GM18907 (cell line): ENCODE measurements at regions not wholly inside any gene's neighbourhood (a gene's known extent, or its start where the extent isn't known, plus 50 kb on each side); places are given as distances from the start of the nearest gene placed in this dataset.
"Not testable (repeated sequence)": the region's sequence is repeated elsewhere in the genome, so short reads cannot be mapped to it uniquely, and the experiment has no call there.

Source experiments
- ATAC-seq: cut with Tn5 transposase; IDR thresholded peaks from one replicate; pipeline ENCODE4 v1.9.1; 2021; ENCODE audit warnings: mild to moderate bottlenecking, moderate library complexity; ENCODE audit not compliant: unreplicated experiment

DNA sequence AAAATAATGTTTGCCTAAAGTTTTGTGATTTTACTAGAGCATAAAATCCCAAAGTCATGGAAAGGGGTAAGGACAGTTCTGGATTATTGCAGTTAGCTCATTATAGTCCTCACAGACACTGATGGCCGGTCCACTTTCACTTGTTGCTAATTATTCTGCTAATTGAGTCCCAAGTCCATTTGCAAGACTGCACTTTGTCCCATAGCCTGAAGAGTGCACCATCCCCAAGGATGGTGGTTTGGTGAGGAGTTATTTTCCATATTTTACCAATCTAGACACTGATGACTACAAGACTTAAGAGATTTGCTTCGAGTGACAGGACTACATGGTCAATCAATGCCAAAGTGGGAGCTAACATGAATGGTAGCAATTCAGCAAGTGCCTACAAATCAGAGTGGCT is 181.8 kb upstream of the CACNA2D1 start:
- ATAC-seq: no peak

DNA sequence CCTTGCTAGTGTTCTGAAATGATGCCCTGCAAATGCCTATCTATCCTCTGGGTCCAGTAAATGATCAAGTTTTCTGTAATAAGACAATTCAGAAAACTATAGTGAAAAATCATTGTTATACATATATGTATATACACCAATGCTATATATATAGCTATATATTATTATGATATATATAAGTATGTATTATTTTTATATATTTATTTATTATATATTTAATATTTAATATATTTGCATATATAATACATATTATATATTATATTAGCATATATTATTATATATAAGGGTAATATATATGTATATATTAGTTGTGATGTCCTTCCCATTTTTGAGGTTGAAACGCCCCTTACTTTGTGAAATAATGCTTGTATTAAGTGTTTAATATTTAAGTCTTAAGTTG is 181.4 kb upstream of the CACNA2D1 start:
- ATAC-seq: no peak

DNA sequence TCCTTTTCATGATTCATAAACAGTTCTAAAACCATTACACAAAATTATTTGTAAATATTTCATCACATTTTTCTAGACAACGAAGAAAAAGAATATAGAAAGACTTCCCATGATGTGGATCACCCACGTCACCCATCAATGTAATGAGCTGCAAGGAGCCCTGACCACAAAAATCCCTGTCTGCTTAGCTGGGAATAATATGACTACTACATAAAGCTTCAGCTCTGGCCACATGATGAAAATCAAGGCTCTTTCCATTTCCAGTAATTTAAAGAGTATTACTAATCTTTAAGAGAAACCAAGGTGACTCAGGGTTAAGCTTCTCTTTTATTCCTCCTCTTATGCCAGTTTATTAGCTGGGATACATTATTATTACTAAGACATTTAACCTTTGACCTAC is 180.8 kb upstream of the CACNA2D1 start:
- ATAC-seq: no peak

DNA sequence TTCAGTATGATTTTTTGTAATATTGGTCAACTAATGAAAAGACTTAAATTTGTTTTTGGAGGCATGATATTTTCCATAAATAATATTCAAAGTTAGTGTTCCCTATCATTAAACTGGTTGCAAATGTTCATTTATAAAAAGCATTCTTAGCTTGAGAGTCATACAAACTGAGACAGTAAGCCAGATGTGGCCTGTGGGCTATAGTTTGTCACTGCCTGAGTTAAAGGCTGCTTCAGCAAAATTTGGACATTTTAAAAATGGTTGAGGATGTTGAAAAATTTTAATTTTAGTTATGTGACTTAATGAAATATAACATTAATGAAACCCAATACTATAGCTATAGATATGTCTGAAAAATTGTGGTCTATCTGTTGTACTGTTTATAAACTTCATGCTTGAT is 180.2 kb upstream of the CACNA2D1 start:
- no peak for ATAC-seq

DNA sequence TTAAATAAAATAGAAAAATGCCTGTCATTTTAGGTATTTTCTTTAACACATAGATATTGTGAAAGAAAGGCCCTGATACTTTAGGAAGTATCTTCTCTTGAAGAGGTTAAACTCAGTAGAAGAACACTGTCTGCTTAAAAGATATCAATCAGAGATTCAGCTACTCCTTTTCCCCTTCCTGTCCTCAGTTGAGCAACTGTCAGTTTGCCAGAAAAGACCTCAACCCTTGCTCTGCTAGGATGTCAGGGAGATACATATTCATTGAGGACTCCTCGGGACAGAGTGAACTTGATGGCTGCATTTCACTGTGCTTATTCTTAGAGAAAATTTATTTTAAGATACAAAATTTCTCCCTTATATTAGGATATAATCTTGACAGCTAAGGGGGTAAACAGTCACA is 173.6 kb upstream of the CACNA2D1 start:
- ATAC-seq: no peak

DNA sequence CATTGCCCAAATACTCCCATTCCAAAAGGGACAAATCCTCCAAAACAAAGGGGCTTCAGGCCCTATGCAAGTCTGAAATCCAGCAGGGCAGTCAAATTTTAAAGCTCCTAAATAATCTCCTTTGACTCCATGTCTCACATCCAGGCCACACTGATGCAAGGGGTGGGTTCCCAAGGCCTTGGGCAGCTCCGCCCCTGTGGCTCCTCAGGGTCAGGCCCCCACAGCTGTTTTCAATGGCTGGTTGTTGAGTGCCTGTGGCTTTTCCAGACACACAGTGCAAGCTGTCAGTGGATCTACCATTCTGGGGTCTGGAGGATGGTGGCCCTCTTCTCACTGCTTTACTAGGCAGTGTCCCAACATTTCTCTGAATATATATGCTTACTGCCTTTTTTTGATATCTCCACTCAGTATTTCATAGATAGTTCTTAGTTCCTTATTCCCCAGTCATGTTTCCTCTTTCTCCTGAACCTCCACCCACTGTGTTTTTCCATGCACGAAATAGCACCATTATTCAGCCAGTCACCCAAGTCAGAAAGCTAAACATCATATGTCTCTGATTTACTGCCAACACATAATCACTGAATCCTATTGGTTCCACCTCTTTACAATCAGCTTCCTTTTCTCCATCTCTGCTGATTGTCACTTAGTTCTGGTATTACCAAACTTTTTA is 172.6 kb upstream of the CACNA2D1 start:
- peak; percentile 17 for ATAC-seq

DNA sequence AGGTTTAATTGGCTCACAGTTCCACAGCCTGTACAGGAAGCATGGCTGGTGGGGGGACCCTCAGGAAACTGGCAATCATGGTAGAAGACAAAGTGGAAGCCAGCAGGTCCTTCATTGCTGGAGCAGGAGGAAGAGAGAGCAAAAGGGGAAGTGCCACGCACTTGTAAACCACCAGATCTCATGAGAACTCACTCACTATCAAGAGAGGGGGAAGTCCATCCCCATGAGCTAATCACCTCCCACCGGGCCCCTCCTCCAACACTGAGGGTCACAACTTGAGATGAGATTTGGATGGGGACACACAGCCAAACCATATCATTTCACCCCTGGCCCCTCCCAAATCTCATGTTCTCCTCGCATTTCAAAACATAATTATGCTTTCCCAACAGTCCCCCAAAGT is 171.9 kb upstream of the CACNA2D1 start:
- peak; percentile 94 for ATAC-seq

DNA sequence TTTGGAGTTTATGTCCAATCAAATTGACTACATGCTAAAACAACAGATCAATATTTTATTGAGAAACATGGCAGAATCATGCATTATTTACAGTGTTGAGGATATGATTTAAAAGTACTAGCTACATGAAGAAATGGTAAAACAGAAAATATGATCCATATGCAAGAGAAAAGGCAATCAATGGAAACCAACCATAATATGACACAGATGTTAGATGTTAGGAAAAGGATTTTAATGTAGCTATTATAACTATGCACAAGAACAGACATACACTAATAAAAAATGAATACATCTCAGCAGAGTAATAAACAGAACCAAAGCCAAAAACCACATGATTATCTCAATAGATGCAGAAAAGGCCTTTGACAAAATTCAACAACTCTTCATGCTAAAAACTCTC is 166.2 kb upstream of the CACNA2D1 start:
- no peak for ATAC-seq

DNA sequence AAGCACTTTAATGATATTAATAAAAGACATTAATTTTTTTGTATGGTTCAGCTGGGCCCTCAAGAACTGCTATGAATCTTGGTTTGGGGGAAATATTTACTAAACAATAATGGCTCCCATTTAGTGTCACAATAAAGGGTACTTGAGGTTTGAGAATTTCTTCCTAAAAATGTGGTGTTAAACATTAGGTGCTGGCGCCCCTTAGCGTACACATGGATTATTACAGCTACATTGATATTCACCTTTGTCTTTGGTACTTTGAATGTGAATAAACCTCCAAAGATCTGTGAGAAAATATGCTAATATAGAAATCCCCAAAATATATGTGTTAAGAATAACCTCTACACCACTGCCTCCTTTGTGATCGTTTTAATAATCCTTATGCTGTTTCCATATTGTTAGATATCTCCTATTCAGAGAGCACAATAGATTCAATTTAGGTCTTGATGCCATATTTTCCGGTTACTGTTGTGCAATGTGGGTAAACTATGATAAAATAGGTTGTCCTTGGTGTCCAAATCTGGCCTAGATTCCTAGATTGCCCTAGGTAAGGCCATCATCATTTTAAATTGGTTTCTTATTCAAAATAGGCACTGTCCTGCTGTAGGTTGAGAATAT is 161.8 kb upstream of the CACNA2D1 start:
- peak; percentile 65 for ATAC-seq

DNA sequence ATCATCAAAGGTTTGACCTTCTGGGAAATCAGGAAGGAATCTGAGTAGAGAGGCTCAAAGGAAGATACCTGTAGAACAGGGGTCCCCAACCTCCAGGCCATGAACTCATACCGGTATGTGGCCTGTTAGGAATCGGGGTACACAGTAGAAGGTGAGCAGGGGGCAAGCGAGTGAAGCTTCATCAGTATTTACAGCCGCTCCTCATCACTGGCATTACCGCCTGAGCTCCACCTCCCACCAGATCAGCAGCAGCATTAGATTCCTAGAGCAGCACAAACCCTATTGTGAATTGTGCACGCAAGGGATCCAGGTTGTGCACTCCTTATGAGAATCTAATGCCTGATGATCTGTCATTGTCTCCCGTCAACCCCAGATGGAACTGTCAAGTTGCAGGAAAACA is 158.5 kb upstream of the CACNA2D1 start:
- ATAC-seq: no peak

DNA sequence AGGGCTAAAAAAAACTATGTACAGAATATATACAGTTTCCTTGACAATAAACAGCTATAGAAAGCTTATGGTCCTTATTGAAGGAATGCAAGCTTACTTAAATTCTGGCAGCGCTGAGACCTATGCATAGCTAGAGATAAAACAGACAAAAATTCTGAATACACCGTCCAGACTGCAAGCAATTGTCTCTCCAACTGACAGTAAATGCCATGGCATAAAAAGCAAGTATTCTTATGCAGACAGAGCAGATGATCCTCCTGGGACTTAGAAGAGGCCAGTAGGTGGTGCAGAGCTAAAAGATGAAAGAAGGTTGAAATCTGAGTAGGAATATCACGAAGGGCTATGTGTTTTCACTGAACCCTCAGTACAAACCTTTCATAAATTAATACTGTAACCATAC is 157.0 kb upstream of the CACNA2D1 start:
- no peak for ATAC-seq

DNA sequence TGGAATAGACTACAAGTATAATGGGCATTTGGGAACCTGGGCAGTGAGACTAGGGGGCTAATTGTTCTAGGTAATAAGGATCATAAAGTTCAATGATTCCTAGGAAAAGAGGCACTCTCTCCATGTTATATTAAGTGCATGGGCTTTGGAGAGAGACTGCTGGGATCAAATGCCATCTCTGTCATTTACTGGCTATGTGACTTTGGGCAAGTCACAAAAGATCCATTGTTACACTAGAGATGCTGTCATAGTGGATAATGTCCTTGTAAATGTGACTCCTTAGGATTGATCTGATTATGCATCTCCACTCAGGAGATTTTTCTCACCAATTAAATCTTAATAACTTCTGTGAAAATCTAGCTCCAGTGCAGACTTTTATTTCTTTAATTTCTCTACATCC is 156.3 kb upstream of the CACNA2D1 start:
- no peak for ATAC-seq

DNA sequence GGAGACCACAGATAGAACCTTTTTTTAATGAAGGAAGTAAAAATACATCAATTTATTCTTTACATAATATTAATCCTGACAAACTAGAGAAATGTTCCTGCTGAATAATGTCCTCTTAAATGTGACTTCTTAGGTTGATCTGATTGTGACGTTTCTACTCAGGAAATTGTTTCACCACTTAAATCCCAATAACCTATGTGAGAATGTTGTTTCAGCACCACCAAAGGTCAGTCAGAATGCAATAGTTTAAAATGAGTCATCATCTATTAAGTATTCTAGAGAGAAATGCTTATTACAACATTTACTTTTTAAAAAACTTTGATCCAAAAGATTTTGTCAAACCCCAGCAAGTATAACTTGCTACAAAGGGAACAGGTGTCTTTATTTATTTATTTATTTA is 155.4 kb upstream of the CACNA2D1 start:
- ATAC-seq: no peak

DNA sequence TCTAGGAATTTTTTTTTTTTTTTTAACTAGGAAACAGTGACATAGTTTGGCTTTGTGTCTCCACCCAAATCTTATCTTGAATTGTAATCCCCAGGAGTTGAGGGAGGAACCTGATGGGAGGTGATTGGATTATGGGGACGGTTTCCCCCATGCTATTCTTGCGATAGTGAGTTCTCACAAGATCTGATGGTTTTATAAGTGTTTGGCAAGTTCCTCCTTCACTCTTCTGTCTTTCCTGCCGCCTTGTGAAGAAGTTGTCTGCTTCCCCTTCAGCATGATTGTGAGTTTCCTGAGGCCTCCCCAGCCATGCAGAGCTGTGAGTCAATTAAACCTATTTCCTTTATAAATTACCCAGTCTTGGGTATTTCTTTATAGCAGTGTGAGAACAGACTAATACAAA is 152.2 kb upstream of the CACNA2D1 start:
- ATAC-seq: not testable (repeated sequence)

DNA sequence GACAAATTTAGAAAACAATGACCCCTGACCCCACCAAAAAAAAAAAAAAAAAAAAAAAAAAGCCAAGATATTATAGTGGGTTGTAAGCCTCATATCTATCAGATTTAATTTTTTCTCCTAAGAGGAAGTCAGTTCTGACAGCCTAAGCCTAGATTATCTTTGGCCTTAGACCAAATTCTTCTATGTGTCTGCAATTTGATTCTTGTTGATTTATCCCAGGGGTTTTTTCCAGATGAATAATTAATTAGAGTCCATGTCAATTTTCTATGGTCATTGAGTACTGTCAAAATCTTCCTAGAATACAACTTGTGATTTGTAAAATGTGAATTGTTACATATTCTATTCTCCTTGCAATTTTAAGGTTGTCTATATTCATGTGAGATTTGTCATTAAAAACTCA is 151.6 kb upstream of the CACNA2D1 start:
- no peak for ATAC-seq

DNA sequence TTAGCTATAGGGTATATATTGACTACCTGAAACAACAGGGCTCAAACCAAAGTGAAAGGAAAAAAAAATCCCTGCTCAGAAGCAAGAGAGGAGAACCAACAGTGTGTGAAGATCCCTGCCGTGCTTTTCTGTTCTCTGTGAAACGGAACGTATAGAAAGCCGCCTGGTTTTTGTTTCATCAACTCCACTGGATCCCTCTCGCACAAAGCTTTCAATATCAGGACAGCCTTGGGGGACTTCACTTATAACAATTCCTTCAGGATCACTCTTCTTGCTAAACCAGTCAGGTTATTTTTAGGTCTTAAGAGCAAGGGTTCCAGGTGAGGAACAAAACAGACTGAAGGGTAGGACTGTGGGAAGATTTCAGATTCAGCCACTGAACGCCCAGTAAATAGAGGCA is 151.1 kb upstream of the CACNA2D1 start:
- no peak for ATAC-seq

DNA sequence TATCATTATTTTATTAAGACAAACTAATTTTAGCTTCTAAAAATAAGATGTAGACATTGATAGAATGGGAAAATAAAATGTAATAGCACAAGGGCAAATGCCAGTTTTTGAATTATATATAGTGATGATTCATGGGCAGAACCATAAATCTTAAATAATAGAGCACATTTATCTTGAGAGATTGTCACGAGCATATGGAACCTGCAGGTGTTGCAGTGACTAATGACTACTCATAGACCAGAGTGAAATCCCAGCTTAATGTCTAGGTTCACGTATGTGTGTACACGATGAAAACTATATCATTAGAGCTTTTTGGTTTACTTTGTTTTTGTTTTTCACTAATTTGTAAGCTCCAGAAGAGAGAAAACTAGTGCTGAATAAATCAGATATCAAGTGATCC is 150.2 kb upstream of the CACNA2D1 start:
- no peak for ATAC-seq

DNA sequence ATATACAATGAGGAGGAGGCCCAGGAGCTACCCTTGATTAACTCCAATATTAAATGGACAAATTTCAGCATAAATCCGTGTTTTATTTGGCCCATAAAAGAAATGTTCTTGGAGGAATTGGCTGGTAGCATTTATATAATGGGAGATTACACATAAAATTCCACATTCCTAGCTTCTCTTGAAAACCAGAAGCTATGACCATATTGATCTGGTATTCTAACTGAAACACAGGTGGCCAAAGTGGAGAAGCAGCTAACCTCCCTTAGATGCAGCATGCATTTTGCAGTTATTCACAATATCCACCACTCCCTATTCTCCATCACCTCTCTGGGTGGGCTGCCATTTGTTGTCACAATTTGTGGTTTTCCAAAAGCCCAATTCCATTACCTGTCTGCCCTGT is 148.8 kb upstream of the CACNA2D1 start:
- ATAC-seq: no peak

DNA sequence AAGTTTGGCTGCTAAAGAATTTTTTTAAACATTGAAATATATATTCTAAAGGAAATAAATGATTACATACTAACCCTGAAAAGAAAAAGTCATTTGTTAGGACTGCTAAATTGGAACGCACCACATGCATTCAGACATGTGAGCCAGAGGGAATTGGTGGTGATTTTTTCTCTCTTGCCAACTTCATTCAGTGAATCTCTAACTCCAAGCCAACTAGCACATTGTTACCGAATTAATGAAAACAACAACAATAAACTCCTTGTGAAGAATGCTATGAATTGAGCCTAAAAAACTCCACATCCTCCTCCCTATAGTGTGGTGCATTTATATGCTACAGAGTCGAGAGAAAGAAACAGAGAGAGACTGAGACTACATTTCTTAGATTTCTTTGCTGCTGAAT is 135.5 kb upstream of the CACNA2D1 start:
- no peak for ATAC-seq

DNA sequence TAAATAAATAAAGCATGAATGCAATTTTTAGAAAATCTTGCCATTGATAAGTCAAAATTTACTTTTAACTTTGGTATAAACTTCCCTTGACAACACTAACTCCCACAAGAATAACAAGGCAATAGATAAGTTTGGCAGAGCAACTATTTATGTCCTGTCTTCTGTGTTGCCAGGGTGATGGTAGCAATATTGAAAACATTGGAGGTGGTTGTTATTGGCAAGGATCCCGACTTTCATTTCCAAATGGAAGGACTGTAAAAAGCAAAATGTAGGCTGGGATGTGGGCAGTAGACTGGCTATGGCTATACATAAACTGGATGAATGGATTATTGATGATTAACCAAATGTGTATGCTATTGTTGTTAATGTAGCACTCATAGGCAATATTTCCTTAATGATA is 134.9 kb upstream of the CACNA2D1 start:
- ATAC-seq: no peak

DNA sequence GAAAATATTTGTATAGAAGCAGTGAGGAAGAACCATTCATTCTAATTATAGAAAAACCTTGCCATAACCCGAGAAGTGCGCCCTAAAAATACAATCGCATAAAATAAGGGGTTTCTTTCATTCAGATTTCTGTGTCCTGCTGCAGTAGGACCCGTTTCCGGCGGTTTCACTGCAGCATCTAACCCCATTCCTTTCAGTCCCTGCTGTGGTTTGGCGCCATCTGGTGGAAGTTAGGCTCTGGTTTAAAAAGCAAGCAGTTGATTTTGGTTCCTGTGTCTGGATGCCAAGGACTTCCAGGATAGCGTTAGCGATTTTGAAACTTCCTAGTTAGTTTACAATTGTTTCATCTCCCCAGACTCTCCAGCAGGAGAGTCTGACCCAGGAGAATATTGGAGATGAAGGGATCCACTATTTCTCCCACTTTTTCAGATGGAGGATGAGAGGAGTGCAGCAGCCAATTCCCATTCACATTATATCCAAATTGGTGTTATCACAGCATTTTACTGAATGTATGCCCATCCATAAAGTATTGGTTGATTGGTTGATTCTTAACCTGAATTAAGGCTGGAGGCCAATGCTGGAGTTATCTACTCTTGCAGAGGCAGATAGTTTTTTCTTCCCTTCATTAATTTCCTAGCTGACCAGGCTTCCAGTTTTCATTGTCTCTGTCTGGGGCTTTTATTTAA is 128.8 kb upstream of the CACNA2D1 start:
- peak; percentile 97 for ATAC-seq

DNA sequence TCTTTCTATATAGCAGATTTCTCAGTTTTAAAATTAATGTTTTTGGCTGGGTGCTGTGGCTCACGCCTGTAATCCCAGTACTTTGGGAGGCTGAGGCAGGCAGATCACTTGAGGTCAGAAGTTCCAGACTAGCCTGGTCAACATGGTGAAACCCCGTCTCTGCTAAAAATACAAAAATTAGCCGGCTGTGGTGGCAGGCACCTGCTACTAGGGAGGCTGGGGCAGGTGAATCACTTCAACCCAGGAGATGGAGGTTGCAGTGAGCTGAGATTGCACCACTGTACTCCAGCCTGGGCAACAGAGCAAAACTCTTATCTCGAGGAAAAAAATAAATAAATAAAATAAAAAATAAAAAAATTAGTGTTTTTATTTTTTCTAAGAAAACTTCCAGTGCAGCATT is 127.5 kb upstream of the CACNA2D1 start:
- not testable (repeated sequence) for ATAC-seq
